Hepatocyte (in vitro differentiated cells): ENCODE measurements at regions not wholly inside any gene's neighbourhood (a gene's known extent, or its start where the extent isn't known, plus 50 kb on each side); places are given as distances from the start of the nearest gene placed in this dataset.

ENCODE experiments used
- DNase-seq: peaks from one replicate; pipeline ENCODE4 v3.0.0-alpha.2; 2016; ENCODE audit warnings: low spot score
- H2AFZ ChIP-seq: fragments of 200-600 bp; sonication (generic); 2 replicates; pipeline ENCODE4 v1.6.0; 2016; ENCODE audit warnings: antibody characterized with exemption, mild to moderate bottlenecking
- H3K27ac ChIP-seq: fragments of 200-600 bp; sonication (generic); 2 replicates; pipeline ENCODE4 v1.5.1; 2016; ENCODE audit warnings: mild to moderate bottlenecking
- H3K27me3 ChIP-seq: fragments of 200-600 bp; sonication (generic); 2 replicates; pipeline ENCODE4 v1.6.1; 2016
- H3K36me3 ChIP-seq: fragments of 200-600 bp; sonication (generic); replicated peaks from 2 replicates; pipeline ENCODE4 v1.5.1; 2016; ENCODE audit warnings: low read depth; ENCODE audit not compliant: insufficient read depth
- H3K4me1 ChIP-seq: fragments of 200-600 bp; sonication (generic); 2 replicates; pipeline ENCODE4 v1.5.1; 2016; ENCODE audit warnings: mild to moderate bottlenecking, moderate library complexity; ENCODE audit not compliant: insufficient read depth
- H3K4me2 ChIP-seq: fragments of 200-600 bp; sonication (generic); 2 replicates; pipeline ENCODE4 v1.6.0; 2016
- H3K4me3 ChIP-seq: fragments of 200-600 bp; sonication (generic); 2 replicates; pipeline ENCODE4 v1.5.1; 2016; ENCODE audit warnings: mild to moderate bottlenecking
- H3K79me2 ChIP-seq: fragments of 200-600 bp; sonication (generic); 2 replicates; pipeline ENCODE4 v1.6.0; 2017; ENCODE audit warnings: mild to moderate bottlenecking
- H3K9me2 ChIP-seq: fragments of 200-600 bp; sonication (generic); replicated peaks from 2 replicates; pipeline ENCODE4 v1.6.0; 2017; ENCODE audit warnings: mild to moderate bottlenecking; ENCODE audit not compliant: insufficient read depth
- H3K9me3 ChIP-seq: fragments of 200-600 bp; sonication (generic); 2 replicates; pipeline ENCODE4 v1.5.1; 2016; ENCODE audit warnings: low read depth, mild to moderate bottlenecking
- H4K20me1 ChIP-seq: fragments of 200-600 bp; sonication (generic); 2 replicates; pipeline ENCODE4 v1.6.0; 2016; ENCODE audit warnings: mild to moderate bottlenecking; ENCODE audit not compliant: insufficient read depth, poor library complexity, severe bottlenecking
- CTCF ChIP-seq: fragments of 200-600 bp; sonication (generic); IDR thresholded peaks from 2 replicates; pipeline ENCODE4 v1.5.1; 2016; ENCODE audit warnings: antibody characterized with exemption, mild to moderate bottlenecking; ENCODE audit not compliant: poor library complexity
- EZH2 ChIP-seq: fragments of 200-600 bp; sonication (generic); IDR thresholded peaks from 2 replicates; pipeline ENCODE4 v1.6.1; 2016; ENCODE audit warnings: antibody characterized with exemption, mild to moderate bottlenecking, borderline replicate concordance
- EZH2phosphoT487 ChIP-seq: fragments of 200-600 bp; sonication (generic); IDR thresholded peaks from one replicate; pipeline ENCODE4 v1.6.1; 2018; ENCODE audit warnings: antibody characterized with exemption, mild to moderate bottlenecking, low read depth, moderate library complexity; ENCODE audit not compliant: unreplicated experiment, severe bottlenecking
- WGBS: methylation state at CpG from one replicate; pipeline ENCODE4 v1.1.6; 2016; ENCODE audit warnings: low lambda C conversion rate; ENCODE audit errors: missing lambda C conversion rate; 5-methylcytosine and 5-hydroxymethylcytosine counted together

DNA sequence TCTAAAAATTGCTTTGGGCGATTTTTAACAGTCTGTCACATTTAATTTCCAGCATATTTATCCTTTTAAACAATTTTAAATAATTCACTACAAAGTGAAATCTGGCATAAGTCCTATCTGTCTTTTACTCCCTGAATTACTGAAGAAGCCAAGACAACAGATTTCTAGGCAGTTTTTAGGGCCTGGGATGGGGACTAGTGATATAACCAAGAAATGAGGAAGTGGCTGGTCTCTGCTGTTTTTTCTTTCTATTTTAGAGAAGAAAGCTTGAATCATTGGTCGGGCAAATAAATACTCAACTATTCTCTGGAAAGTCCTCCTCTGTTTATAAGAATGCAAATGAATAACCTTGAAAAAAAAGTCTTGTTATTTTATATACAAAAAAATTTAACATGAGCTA is 79.7 kb upstream of the SSBP2 start:
- Histone ChIP-seq H3K27ac (no peak overlapping the region), H2AFZ (no peak overlapping the region), H3K9me3 (no peaks in the 10 kb centered on the region), H4K20me1 (no peaks in the 10 kb centered on the region), H3K4me3 (no peak overlapping the region), H3K4me2 (no peak overlapping the region), H3K9me2 (no peaks in the 10 kb centered on the region), H3K4me1 (no peaks in the 10 kb centered on the region), H3K36me3 (no peaks in the 10 kb centered on the region), H3K79me2 (no peaks in the 10 kb centered on the region), H3K27me3 (no peaks in the 10 kb centered on the region)
- no peak for DNase-seq
- TF ChIP-seq CTCF (no peak), EZH2phosphoT487 (no peak), EZH2 (no peak)
- 93% methylated on average over 2 of the region's 2 CpGs for WGBS

DNA sequence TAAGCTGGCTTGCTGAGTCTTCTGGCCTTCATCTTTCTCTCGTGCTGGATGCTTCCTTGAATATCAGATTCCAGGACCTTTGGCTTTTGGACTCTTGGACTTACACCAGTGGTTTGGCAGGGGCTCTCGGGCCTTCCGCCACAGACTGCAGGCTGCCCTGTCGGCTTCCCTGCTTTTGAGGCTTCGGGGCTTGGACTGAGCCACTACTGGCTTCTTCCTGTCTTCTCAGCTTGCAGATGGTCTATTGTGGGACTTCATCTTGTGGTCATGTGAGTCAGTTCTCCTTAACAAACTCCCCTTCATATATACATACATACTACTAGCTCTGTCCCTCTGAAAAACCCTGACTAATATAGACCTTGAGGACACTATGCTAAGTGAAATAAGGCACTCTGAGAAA is 78.3 kb upstream of the SSBP2 start:
- WGBS: 92% methylated on average over 5 of the region's 5 CpGs
- Histone ChIP-seq H3K36me3 (no peaks in the 10 kb centered on the region), H3K79me2 (no peaks in the 10 kb centered on the region), H3K9me2 (no peaks in the 10 kb centered on the region), H3K4me1 (no peaks in the 10 kb centered on the region), H3K27me3 (no peaks in the 10 kb centered on the region), H3K27ac (no peak overlapping the region), H4K20me1 (no peaks in the 10 kb centered on the region), H3K4me3 (no peak overlapping the region), H2AFZ (no peak overlapping the region), H3K4me2 (no peak overlapping the region), H3K9me3 (no peaks in the 10 kb centered on the region)
- DNase-seq: no peak
- TF ChIP-seq EZH2 (no peak), CTCF (no peak), EZH2phosphoT487 (no peak)

DNA sequence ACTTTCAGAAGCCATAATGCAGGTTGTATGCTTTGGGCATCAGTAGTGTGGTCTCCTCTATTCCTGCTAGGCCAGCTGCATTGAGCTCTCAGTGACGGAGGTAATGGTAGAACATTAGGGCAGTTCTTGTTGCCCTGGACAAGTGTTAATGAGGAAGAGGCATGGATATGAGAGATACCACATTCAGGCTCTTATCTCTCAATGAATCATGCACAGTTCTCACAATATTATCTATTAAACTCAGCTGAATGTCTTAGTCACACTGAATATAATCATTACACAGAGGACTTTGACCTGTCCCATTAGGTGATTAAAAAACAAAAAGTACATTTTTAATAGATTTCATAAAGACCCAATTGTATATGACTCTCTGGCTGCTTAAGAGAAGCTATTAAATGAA is 76.6 kb upstream of the SSBP2 start:
- Histone ChIP-seq H3K79me2 (no peaks in the 10 kb centered on the region), H2AFZ (no peak overlapping the region), H3K4me3 (no peak overlapping the region), H3K4me2 (no peak overlapping the region), H3K9me2 (no peaks in the 10 kb centered on the region), H4K20me1 (no peaks in the 10 kb centered on the region), H3K9me3 (no peaks in the 10 kb centered on the region), H3K27ac (no peak overlapping the region), H3K27me3 (no peaks in the 10 kb centered on the region), H3K4me1 (no peaks in the 10 kb centered on the region), H3K36me3 (no peaks in the 10 kb centered on the region)
- DNase-seq: no peak
- TF ChIP-seq CTCF (no peak), EZH2phosphoT487 (no peak), EZH2 (no peak)
- 100% methylated on average over 1 of the region's 1 CpG for WGBS

GRCh38 chr5:81826128-81826527 is 75.2 kb upstream of the SSBP2 start:
- no peaks in the 10 kb centered on the region for H4K20me1 ChIP-seq
- H2AFZ ChIP-seq: no peak overlapping the region
- no peak overlapping the region for H3K27ac ChIP-seq
- H3K4me3 ChIP-seq: no peak overlapping the region
- DNase-seq: no peak
- 46% methylated on average over 2 of the region's 2 CpGs for WGBS
- no peaks in the 10 kb centered on the region for H3K9me3 ChIP-seq
- H3K79me2 ChIP-seq: no peaks in the 10 kb centered on the region
- no peaks in the 10 kb centered on the region for H3K36me3 ChIP-seq
- H3K4me2 ChIP-seq: no peak overlapping the region
- no peaks in the 10 kb centered on the region for H3K27me3 ChIP-seq
- H3K4me1 ChIP-seq: no peaks in the 10 kb centered on the region
- H3K9me2 ChIP-seq: no peaks in the 10 kb centered on the region
- TF ChIP-seq EZH2phosphoT487: no peak
- TF ChIP-seq EZH2: no peak
- no peak for TF ChIP-seq CTCF
